ENCODE measurements at regions not wholly inside any gene's neighbourhood (a gene's known extent, or its start where the extent isn't known, plus 50 kb on each side); places are given as distances from the start of the nearest gene placed in this dataset.
A peak's percentile ranks its signal among the peaks of the same experiment; 100 is the strongest.
"Not testable (repeated sequence)": the region's sequence is repeated elsewhere in the genome, so short reads cannot be mapped to it uniquely, and the experiment has no call there.

- DNase-seq (ENCODE audit: low read depth in 2 of 2), result not testable (repeated sequence)
Measured at GRCh38 chr2:113386780-113387433, 50.6 kb upstream of the ZNG1B start.

- DNase-seq (ENCODE audit: low read depth in 2 of 2), result not testable (repeated sequence)
Measured at GRCh38 chr2:113379621-113380020, 57.9 kb upstream of the ZNG1B start.

DNA sequence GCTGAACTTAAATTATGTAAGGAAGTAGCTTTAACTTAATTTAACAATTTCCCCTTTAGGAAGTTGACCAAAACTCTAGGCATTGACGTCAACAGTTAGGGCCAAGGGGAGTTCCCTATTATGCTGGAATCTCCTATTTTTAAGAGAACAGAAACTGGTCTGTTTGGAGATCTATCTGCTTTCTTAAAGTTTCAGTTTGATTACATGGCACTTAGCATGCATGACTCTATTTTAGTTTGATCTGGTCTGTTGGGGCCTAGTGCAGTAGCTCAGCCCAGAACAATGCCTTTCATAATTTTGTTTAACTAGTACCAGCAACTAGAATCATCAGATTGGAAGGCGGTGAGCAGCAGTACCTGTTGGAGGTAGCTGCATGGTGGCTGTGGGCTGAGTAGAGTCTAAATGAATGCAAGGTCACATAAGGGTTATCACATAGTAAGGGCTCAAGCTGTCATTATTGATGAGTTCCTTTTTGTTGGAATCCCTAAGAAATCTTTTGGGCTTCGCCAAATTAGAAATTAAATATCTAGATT is 60.5 kb upstream of the ZNG1B start:
- no peak for DNase-seq (ENCODE audit: low read depth in 2 of 2)

GRCh38 chr2:113376253-113376912 is 61.1 kb upstream of the ZNG1B start:
- no peak for DNase-seq (ENCODE audit: low read depth in 2 of 2)

GRCh38 chr2:113374857-113375256 is 62.6 kb upstream of the ZNG1B start:
- not testable (repeated sequence) for DNase-seq (ENCODE audit: low read depth in 2 of 2)

DNA sequence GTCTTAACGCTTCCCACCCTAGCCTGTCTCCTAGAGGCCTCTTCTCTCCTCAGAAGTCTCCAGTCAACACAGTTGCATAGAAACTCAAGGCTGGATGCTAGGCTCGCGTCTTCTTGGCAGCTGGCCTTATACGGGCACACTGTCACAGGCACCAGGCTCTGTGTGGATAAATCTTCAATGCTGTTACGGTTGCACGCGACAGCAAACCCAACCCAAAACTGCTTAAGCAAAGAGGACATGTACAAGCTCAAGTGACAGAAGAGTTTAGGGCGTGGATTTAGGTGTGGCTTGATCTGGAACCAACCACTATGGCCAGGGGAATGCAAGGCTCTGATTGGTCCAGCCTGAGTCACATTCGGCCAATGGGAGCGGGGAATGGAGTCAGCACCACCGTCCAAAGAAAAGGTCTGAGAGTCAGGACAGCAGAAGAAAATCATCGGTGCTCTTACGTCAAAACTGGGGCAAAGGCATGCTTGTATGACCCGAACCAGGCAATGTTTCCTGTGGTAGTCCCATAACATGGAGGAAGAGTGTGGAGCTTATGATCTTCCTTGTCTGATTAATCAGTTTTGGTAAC is 65.1 kb upstream of the ZNG1B start:
- not testable (repeated sequence) for DNase-seq (ENCODE audit: low read depth in 2 of 2)

- DNase-seq (ENCODE audit: low read depth in 2 of 2), result peak; percentile 45
Measured at GRCh38 chr2:113370478-113371091, 66.9 kb upstream of the ZNG1B start.

- no peak for DNase-seq (ENCODE audit: low read depth in 2 of 2)
Measured at GRCh38 chr2:113370030-113370429, 67.5 kb upstream of the ZNG1B start.

DNA sequence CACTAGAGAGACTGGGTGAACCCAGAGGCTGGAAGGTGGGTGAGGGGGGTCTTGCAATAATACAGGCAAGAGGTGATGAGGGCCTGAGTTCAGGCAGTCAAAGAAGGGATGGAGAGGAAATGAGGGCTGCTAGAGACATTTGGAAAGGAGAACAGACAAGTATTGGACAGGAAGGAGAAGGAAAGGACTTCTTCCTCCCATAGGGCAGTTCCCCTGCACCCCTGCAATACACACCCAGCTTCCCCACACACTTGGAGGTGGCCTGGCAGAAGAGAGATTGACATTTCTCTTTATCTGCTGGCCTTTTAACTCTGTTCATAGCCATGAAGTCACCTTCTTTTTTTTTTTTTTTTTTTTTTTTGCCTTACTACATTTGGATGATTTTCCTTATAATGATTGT is 68.9 kb upstream of the ZNG1B start:
- not testable (repeated sequence) for DNase-seq (ENCODE audit: low read depth in 2 of 2)

DNA sequence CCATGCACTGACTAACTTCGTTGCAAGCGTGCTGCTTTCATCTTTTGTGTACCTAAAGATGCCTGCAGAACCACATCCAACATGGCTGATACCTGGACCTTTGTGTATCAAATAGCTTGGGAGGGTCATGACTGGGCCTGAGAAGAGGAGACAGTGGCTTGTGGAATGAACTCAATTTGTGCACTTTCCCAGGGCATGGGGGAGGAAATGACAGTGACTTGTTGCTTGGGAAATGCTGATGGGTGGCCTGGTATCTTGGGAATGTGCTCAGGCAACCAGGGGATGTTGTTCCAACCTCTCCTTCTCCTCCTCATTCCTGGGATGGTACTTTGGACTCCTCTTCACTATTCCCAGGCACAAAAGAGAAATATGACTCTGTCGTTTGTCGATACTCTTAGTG is 70.7 kb upstream of the ZNG1B start:
- not testable (repeated sequence) for DNase-seq (ENCODE audit: low read depth in 2 of 2)

GRCh38 chr2:113365791-113366190 is 71.7 kb upstream of the ZNG1B start:
- not testable (repeated sequence) for DNase-seq (ENCODE audit: low read depth in 2 of 2)

GRCh38 chr2:113365290-113365689 is 72.2 kb upstream of the ZNG1B start:
- not testable (repeated sequence) for DNase-seq (ENCODE audit: low read depth in 2 of 2)

- no peak for DNase-seq (ENCODE audit: low read depth in 2 of 2)
Measured at GRCh38 chr2:113361051-113361450, 76.4 kb upstream of the ZNG1B start.

- no peak for DNase-seq (ENCODE audit: low read depth in 2 of 2)
Measured at GRCh38 chr2:113357071-113357470, 78.3 kb upstream of the PAX8 start.

DNA sequence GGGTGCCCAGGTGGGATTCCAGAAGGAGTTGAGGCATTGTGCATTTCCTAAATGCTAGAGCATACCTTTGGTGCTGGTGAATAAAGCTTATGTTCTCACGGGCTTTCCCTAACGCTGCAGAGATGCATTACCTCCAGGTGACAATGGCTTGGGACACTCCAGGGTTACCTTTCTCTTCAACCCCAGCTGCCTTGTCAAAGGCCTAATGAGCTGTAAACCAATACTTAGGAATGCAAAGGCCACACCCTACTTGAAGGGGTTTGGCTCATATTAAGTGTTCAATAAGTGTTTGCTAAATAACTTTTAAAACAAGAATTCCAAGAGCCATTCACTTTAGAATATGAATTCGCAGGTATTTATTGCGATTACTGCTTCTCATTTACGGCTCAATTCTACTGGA is 77.6 kb upstream of the PAX8 start:
- not testable (repeated sequence) for DNase-seq (ENCODE audit: low read depth in 2 of 2)

- DNase-seq (ENCODE audit: low read depth in 2 of 2), result not testable (repeated sequence)
Measured at GRCh38 chr2:113355339-113356015, 76.8 kb upstream of the PAX8 start.

- DNase-seq (ENCODE audit: low read depth in 2 of 2), result no peak
Measured at GRCh38 chr2:113351375-113352355, 72.9 kb upstream of the PAX8 start.

DNA sequence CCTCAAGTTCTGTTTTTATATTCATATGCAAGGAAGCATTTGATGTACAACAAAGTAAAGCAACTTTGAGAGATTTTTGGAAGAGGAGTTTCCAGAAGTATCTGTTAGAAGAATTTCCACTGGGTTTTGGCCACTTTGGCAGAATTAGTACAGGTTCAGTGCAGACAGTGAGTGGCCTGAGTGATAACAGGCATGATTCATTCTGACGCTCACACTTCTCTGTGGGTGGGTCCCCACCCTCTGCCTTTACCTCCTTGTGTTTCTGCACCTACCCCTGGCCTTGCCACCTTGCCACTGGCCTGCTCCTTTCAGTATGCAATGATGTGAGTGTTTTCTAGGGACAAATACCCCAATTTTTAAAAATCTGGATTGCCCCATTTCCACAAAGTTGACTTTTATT is 65.1 kb upstream of the PAX8 start:
- not testable (repeated sequence) for DNase-seq (ENCODE audit: low read depth in 2 of 2)

- no peak for DNase-seq (ENCODE audit: low read depth in 2 of 2)
Measured at GRCh38 chr2:113342650-113343049, 63.9 kb upstream of the PAX8 start.

DNA sequence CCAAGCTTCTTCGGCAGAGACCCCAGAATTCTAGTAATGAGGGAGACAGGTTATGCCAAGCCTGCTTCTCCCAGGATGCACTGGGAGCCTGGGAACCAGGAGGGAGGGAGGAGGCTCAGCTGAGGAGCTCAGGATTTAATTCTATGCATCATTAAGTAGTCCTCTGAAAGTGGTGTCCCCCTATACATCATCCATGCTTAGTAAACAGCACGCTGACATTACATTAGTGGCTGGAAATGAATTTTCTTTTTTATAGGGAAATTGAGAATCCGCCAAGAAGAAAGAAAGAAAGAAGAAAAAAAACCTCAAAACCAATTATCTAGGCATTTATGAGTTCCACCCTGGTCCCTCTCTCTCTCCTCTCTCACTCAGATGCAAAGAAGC is 63.1 kb upstream of the PAX8 start:
- DNase-seq (ENCODE audit: low read depth in 2 of 2), result not testable (repeated sequence)
